ENCODE measurements at regions not wholly inside any gene's neighbourhood (a gene's known extent, or its start where the extent isn't known, plus 50 kb on each side); places are given as distances from the start of the nearest gene placed in this dataset.

GRCh38 chr21:19914028-19914427, 1084.2 kb upstream of the NCAM2 start:
- Histone ChIP-seq H3K27ac (replicated peaks; ENCODE audit: low read length) (no peak overlapping the region), H3K27me3 (ENCODE audit: control insufficient read depth in 3 of 3, insufficient read depth in 3 of 3, low read depth in 1 of 3, low read length in 3 of 3) (no peaks in the 10 kb centered on the region), H3K4me3 (ENCODE audit: low read length in 2 of 2) (no peak overlapping the region), H3K79me1 (ENCODE audit: low read depth, low read length) (no peaks in the 10 kb centered on the region), H2BK15ac (ENCODE audit: low read length) (no peak overlapping the region), H3K36me3 (replicated peaks in 1 of 2; ENCODE audit: control insufficient read depth in 2 of 2, insufficient read depth in 2 of 2, low read length in 2 of 2) (no peaks in the 10 kb centered on the region), H2BK12ac (ENCODE audit: low read length) (no peak overlapping the region), H3K9ac (ENCODE audit: low read depth, low read length, poor library complexity) (no peak overlapping the region), H2AK5ac (ENCODE audit: low read depth, low read length) (no peak overlapping the region), H2AFZ (ENCODE audit: low read length) (no peak overlapping the region), H4K91ac (ENCODE audit: low read depth, low read length, poor library complexity) (no peak overlapping the region), H3K18ac (ENCODE audit: low read length) (no peak overlapping the region), H3K9me3 (replicated peaks in 1 of 2; ENCODE audit: control insufficient read depth in 2 of 2, insufficient read depth in 1 of 2, low read depth in 1 of 2, low read length in 2 of 2) (no peaks in the 10 kb centered on the region), H3K4me1 (ENCODE audit: control insufficient read depth in 2 of 2, insufficient read depth in 1 of 2, low read depth in 1 of 2, low read length in 2 of 2) (no peaks in the 10 kb centered on the region), H3K4me2 (ENCODE audit: insufficient read depth, low read length, poor library complexity, severe bottlenecking) (no peak overlapping the region), H2BK5ac (ENCODE audit: low read length) (no peak overlapping the region), H3K14ac (ENCODE audit: low read length) (no peak overlapping the region), H4K8ac (ENCODE audit: low read depth, low read length) (no peak overlapping the region), H2BK120ac (ENCODE audit: low read depth, low read length) (no peak overlapping the region), H3K4ac (ENCODE audit: low read length) (no peak overlapping the region), H3K23ac (ENCODE audit: low read depth, low read length, poor library complexity) (no peak overlapping the region)
- WGBS, 2 donors (ENCODE audit: extremely low coverage in 2 of 2, insufficient read length in 2 of 2, insufficient replicate concordance in 1 of 2), result no CpG with 5 or more reads among the region's 6 CpGs
- no peak for DNase-seq (ENCODE audit: low spot score)

- H2BK5ac ChIP-seq (ENCODE audit: low read length), result no peak overlapping the region
- no peak overlapping the region for H3K14ac ChIP-seq (ENCODE audit: low read length)
- no peak overlapping the region for H2BK120ac ChIP-seq (ENCODE audit: low read depth, low read length)
- H3K4ac ChIP-seq (ENCODE audit: low read length), result no peak overlapping the region
- H3K27ac ChIP-seq (replicated peaks; ENCODE audit: low read length), result no peak overlapping the region
- no peak overlapping the region for H4K91ac ChIP-seq (ENCODE audit: low read depth, low read length, poor library complexity)
- no peak overlapping the region for H2BK12ac ChIP-seq (ENCODE audit: low read length)
- H3K4me2 ChIP-seq (ENCODE audit: insufficient read depth, low read length, poor library complexity, severe bottlenecking), result no peak overlapping the region
- H3K36me3 ChIP-seq (replicated peaks in 1 of 2; ENCODE audit: control insufficient read depth in 2 of 2, insufficient read depth in 2 of 2, low read length in 2 of 2), result no peaks in the 10 kb centered on the region
- H4K8ac ChIP-seq (ENCODE audit: low read depth, low read length), result no peak overlapping the region
- no peak overlapping the region for H3K18ac ChIP-seq (ENCODE audit: low read length)
- no peaks in the 10 kb centered on the region for H3K4me1 ChIP-seq (ENCODE audit: control insufficient read depth in 2 of 2, insufficient read depth in 1 of 2, low read depth in 1 of 2, low read length in 2 of 2)
- no peak overlapping the region for H3K9ac ChIP-seq (ENCODE audit: low read depth, low read length, poor library complexity)
- DNase-seq (ENCODE audit: low spot score), result no peak
- no peaks in the 10 kb centered on the region for H3K79me1 ChIP-seq (ENCODE audit: low read depth, low read length)
- no peak overlapping the region for H2AFZ ChIP-seq (ENCODE audit: low read length)
- H3K4me3 ChIP-seq (ENCODE audit: low read length in 2 of 2), result no peak overlapping the region
- no peaks in the 10 kb centered on the region for H3K9me3 ChIP-seq (replicated peaks in 1 of 2; ENCODE audit: control insufficient read depth in 2 of 2, insufficient read depth in 1 of 2, low read depth in 1 of 2, low read length in 2 of 2)
- no peak overlapping the region for H2BK15ac ChIP-seq (ENCODE audit: low read length)
- no peak overlapping the region for H3K23ac ChIP-seq (ENCODE audit: low read depth, low read length, poor library complexity)
- H3K27me3 ChIP-seq (ENCODE audit: control insufficient read depth in 3 of 3, insufficient read depth in 3 of 3, low read depth in 1 of 3, low read length in 3 of 3), result no peaks in the 10 kb centered on the region
- no peak overlapping the region for H2AK5ac ChIP-seq (ENCODE audit: low read depth, low read length)
These were observed 1077.0 kb upstream of the NCAM2 start for GRCh38 chr21:19921211-19921610.

- no peak overlapping the region for H4K91ac ChIP-seq (ENCODE audit: low read depth, low read length, poor library complexity)
- H3K14ac ChIP-seq (ENCODE audit: low read length), result no peak overlapping the region
- H3K27me3 ChIP-seq (ENCODE audit: control insufficient read depth in 3 of 3, insufficient read depth in 3 of 3, low read depth in 1 of 3, low read length in 3 of 3), result no peaks in the 10 kb centered on the region
- no peaks in the 10 kb centered on the region for H3K79me1 ChIP-seq (ENCODE audit: low read depth, low read length)
- no peak overlapping the region for H3K18ac ChIP-seq (ENCODE audit: low read length)
- no peak overlapping the region for H2AK5ac ChIP-seq (ENCODE audit: low read depth, low read length)
- no peaks in the 10 kb centered on the region for H3K9me3 ChIP-seq (replicated peaks in 1 of 2; ENCODE audit: control insufficient read depth in 2 of 2, insufficient read depth in 1 of 2, low read depth in 1 of 2, low read length in 2 of 2)
- H3K27ac ChIP-seq (replicated peaks; ENCODE audit: low read length), result no peak overlapping the region
- no peak overlapping the region for H2BK15ac ChIP-seq (ENCODE audit: low read length)
- H2BK5ac ChIP-seq (ENCODE audit: low read length), result no peak overlapping the region
- H3K23ac ChIP-seq (ENCODE audit: low read depth, low read length, poor library complexity), result no peak overlapping the region
- WGBS, 2 donors (ENCODE audit: extremely low coverage in 2 of 2, insufficient read length in 2 of 2, insufficient replicate concordance in 1 of 2), result no CpG with 5 or more reads among the region's 3 CpGs
- H3K4ac ChIP-seq (ENCODE audit: low read length), result no peak overlapping the region
- H3K4me2 ChIP-seq (ENCODE audit: insufficient read depth, low read length, poor library complexity, severe bottlenecking), result no peak overlapping the region
- H2AFZ ChIP-seq (ENCODE audit: low read length), result peak overlapping the region; percentile 13
- H3K9ac ChIP-seq (ENCODE audit: low read depth, low read length, poor library complexity), result no peak overlapping the region
- H3K4me1 ChIP-seq (ENCODE audit: control insufficient read depth in 2 of 2, insufficient read depth in 1 of 2, low read depth in 1 of 2, low read length in 2 of 2), result no peaks in the 10 kb centered on the region
- no peak overlapping the region for H4K8ac ChIP-seq (ENCODE audit: low read depth, low read length)
- H2BK12ac ChIP-seq (ENCODE audit: low read length), result no peak overlapping the region
- DNase-seq (ENCODE audit: low spot score), result no peak
- no peak overlapping the region for H3K4me3 ChIP-seq (ENCODE audit: low read length in 2 of 2)
- no peaks in the 10 kb centered on the region for H3K36me3 ChIP-seq (replicated peaks in 1 of 2; ENCODE audit: control insufficient read depth in 2 of 2, insufficient read depth in 2 of 2, low read length in 2 of 2)
- no peak overlapping the region for H2BK120ac ChIP-seq (ENCODE audit: low read depth, low read length)
These were observed 1076.1 kb upstream of the NCAM2 start for GRCh38 chr21:19922122-19922521.

GRCh38 chr21:19935467-19935866, 1062.7 kb upstream of the NCAM2 start:
- Histone ChIP-seq H3K4me3 (ENCODE audit: low read length in 2 of 2) (no peak overlapping the region), H3K9me3 (replicated peaks in 1 of 2; ENCODE audit: control insufficient read depth in 2 of 2, insufficient read depth in 1 of 2, low read depth in 1 of 2, low read length in 2 of 2) (no peaks in the 10 kb centered on the region), H3K18ac (ENCODE audit: low read length) (no peak overlapping the region), H3K27ac (replicated peaks; ENCODE audit: low read length) (no peak overlapping the region), H3K36me3 (replicated peaks in 1 of 2; ENCODE audit: control insufficient read depth in 2 of 2, insufficient read depth in 2 of 2, low read length in 2 of 2) (no peaks in the 10 kb centered on the region), H2BK15ac (ENCODE audit: low read length) (no peak overlapping the region), H2BK120ac (ENCODE audit: low read depth, low read length) (no peak overlapping the region), H2BK12ac (ENCODE audit: low read length) (no peak overlapping the region), H3K23ac (ENCODE audit: low read depth, low read length, poor library complexity) (no peak overlapping the region), H4K8ac (ENCODE audit: low read depth, low read length) (no peak overlapping the region), H3K27me3 (ENCODE audit: control insufficient read depth in 3 of 3, insufficient read depth in 3 of 3, low read depth in 1 of 3, low read length in 3 of 3) (no peaks in the 10 kb centered on the region), H2AK5ac (ENCODE audit: low read depth, low read length) (no peak overlapping the region), H2AFZ (ENCODE audit: low read length) (no peak overlapping the region), H3K9ac (ENCODE audit: low read depth, low read length, poor library complexity) (no peak overlapping the region), H4K91ac (ENCODE audit: low read depth, low read length, poor library complexity) (no peak overlapping the region), H3K4ac (ENCODE audit: low read length) (no peak overlapping the region), H3K4me2 (ENCODE audit: insufficient read depth, low read length, poor library complexity, severe bottlenecking) (no peak overlapping the region), H2BK5ac (ENCODE audit: low read length) (no peak overlapping the region), H3K14ac (ENCODE audit: low read length) (no peak overlapping the region), H3K4me1 (ENCODE audit: control insufficient read depth in 2 of 2, insufficient read depth in 1 of 2, low read depth in 1 of 2, low read length in 2 of 2) (no peaks in the 10 kb centered on the region), H3K79me1 (ENCODE audit: low read depth, low read length) (no peaks in the 10 kb centered on the region)
- no peak for DNase-seq (ENCODE audit: low spot score)
- no CpG with 5 or more reads among the region's 6 CpGs for WGBS, 2 donors (ENCODE audit: extremely low coverage in 2 of 2, insufficient read length in 2 of 2, insufficient replicate concordance in 1 of 2)

Data from neuronal stem cell (in vitro differentiated cells).